GM20000 (cell line): ENCODE measurements at regions not wholly inside any gene's neighbourhood (a gene's known extent, or its start where the extent isn't known, plus 50 kb on each side); places are given as distances from the start of the nearest gene placed in this dataset.

Experiments
- DNase-seq: peaks from one replicate; pipeline ENCODE4 v3.0.0; 2012; ENCODE audit warnings: low spot score
- TF ChIP-seq, protein P1 (sequence below): IDR thresholded peaks from 2 replicates; pipeline ENCODE4 v1.5.1; 2012; ENCODE audit warnings: mild to moderate bottlenecking, control low read depth; ENCODE audit errors: extremely low read depth, missing control alignments

DNA sequence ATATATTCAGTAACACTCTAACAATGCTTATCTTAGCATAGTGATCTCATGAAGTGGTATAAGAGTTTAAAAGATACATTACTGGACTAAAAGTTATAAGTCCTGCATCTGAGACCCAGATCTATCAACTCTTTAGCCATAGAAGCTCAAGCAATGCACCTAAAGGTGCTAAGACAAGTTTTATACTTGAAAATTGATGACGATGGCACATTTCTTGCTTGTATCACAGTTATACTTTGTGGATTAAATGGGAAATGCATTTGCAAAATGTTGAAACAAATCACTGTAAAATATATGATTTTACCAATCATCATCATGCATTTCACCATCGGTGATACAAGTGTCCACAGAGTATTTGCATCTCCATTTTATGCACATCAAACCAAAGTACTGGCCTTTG lies 525.3 kb upstream of the ZNF385D start:
- no peak for DNase-seq
- TF ChIP-seq, protein P1, sequence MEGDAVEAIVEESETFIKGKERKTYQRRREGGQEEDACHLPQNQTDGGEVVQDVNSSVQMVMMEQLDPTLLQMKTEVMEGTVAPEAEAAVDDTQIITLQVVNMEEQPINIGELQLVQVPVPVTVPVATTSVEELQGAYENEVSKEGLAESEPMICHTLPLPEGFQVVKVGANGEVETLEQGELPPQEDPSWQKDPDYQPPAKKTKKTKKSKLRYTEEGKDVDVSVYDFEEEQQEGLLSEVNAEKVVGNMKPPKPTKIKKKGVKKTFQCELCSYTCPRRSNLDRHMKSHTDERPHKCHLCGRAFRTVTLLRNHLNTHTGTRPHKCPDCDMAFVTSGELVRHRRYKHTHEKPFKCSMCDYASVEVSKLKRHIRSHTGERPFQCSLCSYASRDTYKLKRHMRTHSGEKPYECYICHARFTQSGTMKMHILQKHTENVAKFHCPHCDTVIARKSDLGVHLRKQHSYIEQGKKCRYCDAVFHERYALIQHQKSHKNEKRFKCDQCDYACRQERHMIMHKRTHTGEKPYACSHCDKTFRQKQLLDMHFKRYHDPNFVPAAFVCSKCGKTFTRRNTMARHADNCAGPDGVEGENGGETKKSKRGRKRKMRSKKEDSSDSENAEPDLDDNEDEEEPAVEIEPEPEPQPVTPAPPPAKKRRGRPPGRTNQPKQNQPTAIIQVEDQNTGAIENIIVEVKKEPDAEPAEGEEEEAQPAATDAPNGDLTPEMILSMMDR = no peak

DNA sequence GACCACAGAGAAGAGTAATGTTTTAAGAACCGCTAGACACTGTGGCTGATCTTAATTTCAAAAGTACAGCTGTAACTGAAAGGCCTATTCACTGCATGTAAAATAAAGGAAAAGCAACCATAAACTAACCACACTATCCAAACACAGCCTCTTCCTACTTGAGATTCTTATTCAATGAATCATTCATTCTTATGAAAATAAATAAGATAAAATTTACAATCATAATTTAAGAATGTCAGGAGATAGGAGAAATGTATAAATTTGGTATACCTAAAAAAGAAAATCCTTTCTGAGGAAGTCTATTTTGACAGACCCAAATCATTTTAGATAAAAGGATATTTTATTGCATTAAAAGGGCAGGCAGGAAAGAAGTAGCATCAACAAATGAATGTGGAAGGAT lies 533.5 kb upstream of the ZNF385D start:
- TF ChIP-seq, protein P1 = no peak
- DNase-seq = no peak

DNA sequence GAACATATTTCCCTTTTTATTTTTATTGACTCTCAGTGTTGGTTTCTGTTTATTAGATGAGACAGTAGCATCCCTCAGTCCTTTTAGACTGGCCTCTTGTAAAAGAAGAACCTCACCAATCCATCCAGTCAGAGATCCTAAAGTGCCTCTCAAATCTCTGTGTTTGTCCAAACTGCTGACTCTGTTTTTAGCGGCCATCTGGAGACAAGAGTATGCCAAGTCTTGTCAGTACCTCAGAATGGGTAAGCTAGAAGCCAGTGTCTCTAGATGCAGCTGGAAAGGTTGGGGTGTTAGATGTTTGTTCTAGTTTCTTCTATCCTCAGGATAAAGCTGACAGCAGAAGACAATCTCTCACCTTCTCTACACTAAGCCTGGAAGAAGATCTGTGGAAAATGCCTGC lies 537.7 kb upstream of the ZNF385D start:
- DNase-seq = no peak
- TF ChIP-seq, protein P1 = no peak

- DNase-seq = no peak
- TF ChIP-seq, protein P1 = no peak
These were observed 541.7 kb upstream of the ZNF385D start for GRCh38 chr3:22292681-22293080.

GRCh38 chr3:22296601-22297000 lies 545.6 kb upstream of the ZNF385D start:
- TF ChIP-seq, protein P1 = no peak

DNA sequence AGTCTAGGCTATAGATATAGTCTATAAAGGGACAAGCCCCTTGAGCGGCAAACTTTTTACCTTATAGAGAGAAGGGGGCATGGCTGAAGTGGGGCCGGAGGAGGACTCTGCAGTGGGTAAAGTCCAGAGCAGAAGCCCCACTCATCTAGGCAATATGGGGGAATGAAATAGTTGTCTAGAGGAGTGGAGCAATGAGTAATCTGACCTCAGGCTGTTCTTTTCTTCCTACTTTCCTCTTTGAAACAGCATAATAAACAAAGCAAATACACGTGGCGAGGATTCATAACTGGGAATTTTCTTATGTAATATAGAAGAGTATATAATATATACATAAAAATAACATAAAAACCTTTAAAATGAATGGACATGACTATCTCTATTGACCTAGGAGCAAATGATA lies 546.4 kb upstream of the ZNF385D start:
- TF ChIP-seq, protein P1 = no peak
- DNase-seq = no peak

More at GRCh38 chr3:22296601-22297000, 545.6 kb upstream of the ZNF385D start:
- DNase-seq = no peak

- DNase-seq = no peak
- TF ChIP-seq, protein P1 = no peak
These were observed 555.4 kb upstream of the ZNF385D start for GRCh38 chr3:22306454-22306853.
